Trophoblast cell (in vitro differentiated cells and primary cell): ENCODE measurements at regions not wholly inside any gene's neighbourhood (a gene's known extent, or its start where the extent isn't known, plus 50 kb on each side); places are given as distances from the start of the nearest gene placed in this dataset.

ENCODE experiments used
- DNase-seq, 2 donors: peaks; one replicate each; pipeline ENCODE4 v3.0.0-alpha.2; 2016
- H2AFZ ChIP-seq: 2 replicates; pipeline ENCODE4 v1.6.1; 2013; ENCODE audit warnings: low read length, moderate library complexity, mild to moderate bottlenecking; ENCODE audit not compliant: insufficient read depth, poor library complexity
- H2AK5ac ChIP-seq: 2 replicates; pipeline ENCODE4 v1.6.1; 2013; ENCODE audit warnings: mild to moderate bottlenecking, low read length
- H2BK120ac ChIP-seq: 2 replicates; pipeline ENCODE4 v1.6.1; 2013; ENCODE audit warnings: low read length, mild to moderate bottlenecking, moderate library complexity; ENCODE audit not compliant: insufficient read depth, poor library complexity
- H2BK12ac ChIP-seq: 2 replicates; pipeline ENCODE4 v1.6.1; 2013; ENCODE audit warnings: mild to moderate bottlenecking, low read length, moderate library complexity
- H2BK5ac ChIP-seq: 2 replicates; pipeline ENCODE4 v1.6.1; 2013; ENCODE audit warnings: low read length, low read depth, moderate library complexity, mild to moderate bottlenecking; ENCODE audit not compliant: poor library complexity
- H3K14ac ChIP-seq: 2 replicates; pipeline ENCODE4 v1.6.1; 2013; ENCODE audit warnings: mild to moderate bottlenecking, low read length
- H3K18ac ChIP-seq: 2 replicates; pipeline ENCODE4 v1.6.1; 2013; ENCODE audit warnings: mild to moderate bottlenecking, low read length
- H3K23ac ChIP-seq: 2 replicates; pipeline ENCODE4 v1.6.1; 2013; ENCODE audit warnings: low read length
- H3K27ac ChIP-seq: 2 replicates; pipeline ENCODE4 v1.5.1; 2013; ENCODE audit warnings: low read depth, mild to moderate bottlenecking, inconsistent platforms, low read length, moderate library complexity
- H3K27me3 ChIP-seq: 2 replicates; pipeline ENCODE4 v1.6.1; 2013; ENCODE audit warnings: inconsistent platforms, mild to moderate bottlenecking, low read length, moderate library complexity; ENCODE audit not compliant: insufficient read depth
- H3K36me3 ChIP-seq, 2 experiments: 1 replicate in 1 of 2; 2 replicates in 1 of 2; pipeline ENCODE4 v1.6.1; 2013; ENCODE audit warnings: low read length in 2 of 2, mild to moderate bottlenecking in 2 of 2, moderate library complexity in 1 of 2; ENCODE audit not compliant: insufficient read depth in 2 of 2, control insufficient read depth in 1 of 2
- H3K4ac ChIP-seq: 2 replicates; pipeline ENCODE4 v1.6.1; 2013; ENCODE audit warnings: low read depth, mild to moderate bottlenecking, low read length, moderate library complexity
- H3K4me1 ChIP-seq, 2 experiments: 1 replicate in 1 of 2; 2 replicates in 1 of 2; pipeline ENCODE4 v1.6.1; 2013; ENCODE audit warnings: low read length in 2 of 2, mild to moderate bottlenecking in 2 of 2, moderate library complexity in 1 of 2; ENCODE audit not compliant: insufficient read depth in 2 of 2, control insufficient read depth in 1 of 2
- H3K4me2 ChIP-seq: 2 replicates; pipeline ENCODE4 v1.6.1; 2013; ENCODE audit warnings: inconsistent platforms, mild to moderate bottlenecking, low read length, moderate library complexity
- H3K4me3 ChIP-seq: 2 replicates; pipeline ENCODE4 v1.5.1; 2013; ENCODE audit warnings: mild to moderate bottlenecking, low read depth, low read length, inconsistent platforms
- H3K79me1 ChIP-seq: one replicate; pipeline ENCODE4 v1.6.1; 2013; ENCODE audit warnings: low read length
- H3K79me2 ChIP-seq: 2 replicates; pipeline ENCODE4 v1.6.1; 2013; ENCODE audit warnings: low read length, mild to moderate bottlenecking; ENCODE audit not compliant: control insufficient read depth, insufficient read depth, poor library complexity
- H3K9ac ChIP-seq: 2 replicates; pipeline ENCODE4 v1.6.1; 2013; ENCODE audit warnings: mild to moderate bottlenecking, low read length
- H3K9me3 ChIP-seq: 2 replicates; pipeline ENCODE4 v1.6.1; 2013; ENCODE audit warnings: low read depth, mild to moderate bottlenecking, control low read depth, inconsistent platforms, low read length; ENCODE audit not compliant: insufficient read depth
- H4K12ac ChIP-seq: 2 replicates; pipeline ENCODE4 v1.6.1; 2013; ENCODE audit warnings: low read depth, mild to moderate bottlenecking, low read length, moderate library complexity
- H4K8ac ChIP-seq: 2 replicates; pipeline ENCODE4 v1.6.1; 2013; ENCODE audit warnings: low read depth, mild to moderate bottlenecking, low read length, moderate library complexity
- H4K91ac ChIP-seq: one replicate; pipeline ENCODE4 v1.6.1; 2013; ENCODE audit warnings: low read depth, mild to moderate bottlenecking, low read length, moderate library complexity
- WGBS: extraction: QIAGEN DNeasy Blood & Tissue Kit; methylation state at CpG from one replicate; pipeline ENCODE4 v1.1.7; 2013; ENCODE audit warnings: missing lambda C conversion rate; ENCODE audit not compliant: insufficient read length, insufficient coverage; ENCODE audit errors: extremely low coverage; 5-methylcytosine and 5-hydroxymethylcytosine counted together

- H3K4me2 ChIP-seq, result no peak overlapping the region
- no peak overlapping the region for H2BK5ac ChIP-seq
- H3K23ac ChIP-seq, result no peak overlapping the region
- no peak overlapping the region for H3K27ac ChIP-seq
- H2AFZ ChIP-seq, result no peak overlapping the region
- no peaks in the 10 kb centered on the region for H3K27me3 ChIP-seq
- no CpG with 5 or more reads among the region's 1 CpG for WGBS
- H3K79me1 ChIP-seq, result no peaks in the 10 kb centered on the region
- H3K4me1 ChIP-seq, result no peaks in the 10 kb centered on the region
- H4K12ac ChIP-seq, result no peak overlapping the region
- no peak overlapping the region for H2BK120ac ChIP-seq
- DNase-seq, result peak; percentile 88 to 91
- no peak overlapping the region for H3K4ac ChIP-seq
- H3K14ac ChIP-seq, result no peak overlapping the region
- no peak overlapping the region for H3K4me3 ChIP-seq
- H3K9me3 ChIP-seq, result no peaks in the 10 kb centered on the region
- no peak overlapping the region for H2BK12ac ChIP-seq
- H3K36me3 ChIP-seq, result no peaks in the 10 kb centered on the region
- no peak overlapping the region for H4K91ac ChIP-seq
- H3K18ac ChIP-seq, result no peak overlapping the region
- H3K79me2 ChIP-seq, result no peaks in the 10 kb centered on the region
- H3K9ac ChIP-seq, result no peak overlapping the region
- H2AK5ac ChIP-seq, result no peak overlapping the region
- H4K8ac ChIP-seq, result no peak overlapping the region
These were observed 250.5 kb upstream of the PKN2 start for GRCh38 chr1:88433556-88433955.

GRCh38 chr1:88434836-88435235, 249.2 kb upstream of the PKN2 start:
- Histone ChIP-seq H3K36me3 (no peaks in the 10 kb centered on the region), H4K12ac (no peak overlapping the region), H3K79me1 (no peaks in the 10 kb centered on the region), H3K9ac (no peak overlapping the region), H3K4me1 (no peaks in the 10 kb centered on the region), H3K4me2 (no peak overlapping the region), H3K4me3 (no peak overlapping the region), H3K9me3 (no peaks in the 10 kb centered on the region), H4K8ac (no peak overlapping the region), H3K4ac (no peak overlapping the region), H2BK5ac (no peak overlapping the region), H2BK120ac (no peak overlapping the region), H3K79me2 (no peaks in the 10 kb centered on the region), H3K27me3 (no peaks in the 10 kb centered on the region), H3K18ac (no peak overlapping the region), H2AFZ (no peak overlapping the region), H3K27ac (no peak overlapping the region), H2AK5ac (no peak overlapping the region), H2BK12ac (no peak overlapping the region), H3K14ac (no peak overlapping the region), H3K23ac (no peak overlapping the region), H4K91ac (no peak overlapping the region)
- peak in 1 of 2 donors; percentile 54 for DNase-seq

DNA sequence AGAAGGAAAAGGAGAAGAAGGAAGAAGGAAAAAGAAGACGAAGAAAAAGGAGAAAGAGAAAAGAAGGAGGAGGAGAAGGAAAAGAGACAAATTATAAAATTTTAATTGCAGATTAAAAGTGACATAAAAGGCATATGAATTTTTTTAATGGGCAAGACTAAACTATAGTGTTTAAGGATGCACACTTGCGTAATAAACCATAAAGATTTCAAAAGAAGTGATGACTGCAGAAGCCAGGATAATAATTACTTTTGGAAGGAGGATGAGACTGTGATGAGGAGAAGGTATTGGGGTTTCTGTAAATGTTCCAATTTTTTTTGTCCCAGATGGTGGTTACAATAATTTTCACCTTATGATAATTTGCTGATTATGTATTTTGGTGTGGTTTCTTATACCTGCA, 243.1 kb upstream of the PKN2 start:
- no peak overlapping the region for H3K4me3 ChIP-seq
- H2AFZ ChIP-seq, result no peak overlapping the region
- WGBS, result no CpG with 5 or more reads among the region's 2 CpGs
- H3K4me2 ChIP-seq, result no peak overlapping the region
- no peaks in the 10 kb centered on the region for H3K27me3 ChIP-seq
- H3K4ac ChIP-seq, result no peak overlapping the region
- no peaks in the 10 kb centered on the region for H3K79me2 ChIP-seq
- no peak overlapping the region for H3K9ac ChIP-seq
- H3K23ac ChIP-seq, result no peak overlapping the region
- no peaks in the 10 kb centered on the region for H3K9me3 ChIP-seq
- H2AK5ac ChIP-seq, result no peak overlapping the region
- H3K79me1 ChIP-seq, result no peaks in the 10 kb centered on the region
- H3K36me3 ChIP-seq, result no peaks in the 10 kb centered on the region
- no peak overlapping the region for H3K18ac ChIP-seq
- H4K12ac ChIP-seq, result no peak overlapping the region
- no peak overlapping the region for H2BK5ac ChIP-seq
- no peak overlapping the region for H4K8ac ChIP-seq
- DNase-seq, result peak in 1 of 2 donors; percentile 28
- H2BK120ac ChIP-seq, result no peak overlapping the region
- H3K4me1 ChIP-seq, result no peaks in the 10 kb centered on the region
- no peak overlapping the region for H2BK12ac ChIP-seq
- H3K14ac ChIP-seq, result no peak overlapping the region
- no peak overlapping the region for H3K27ac ChIP-seq
- H4K91ac ChIP-seq, result no peak overlapping the region

GRCh38 chr1:88451856-88452255, 232.2 kb upstream of the PKN2 start:
- Histone ChIP-seq H3K18ac (no peak overlapping the region), H4K91ac (no peak overlapping the region), H3K4ac (no peak overlapping the region)

DNA sequence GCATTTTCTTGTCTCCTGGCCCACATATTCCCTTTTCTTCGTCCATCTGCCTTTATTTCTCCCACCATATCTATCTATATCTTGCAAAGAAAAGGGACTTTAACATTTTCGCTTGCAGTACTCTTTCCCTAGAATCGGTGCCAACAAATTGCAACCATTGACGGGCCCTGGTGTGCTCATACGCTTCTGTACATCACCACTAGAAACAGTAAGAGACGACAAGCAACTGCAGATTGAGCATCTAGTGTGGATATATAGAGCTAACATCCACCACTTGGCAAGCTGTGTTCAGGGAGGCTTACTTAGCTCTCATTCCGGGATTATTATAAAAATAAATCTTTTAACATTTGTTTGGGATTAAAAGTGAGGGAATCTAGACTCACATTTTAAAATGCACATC, 230.8 kb upstream of the PKN2 start:
- no peak for DNase-seq
- H3K9me3 ChIP-seq, result peaks cover 5% of the 10 kb centered on the region
- no CpG with 5 or more reads among the region's 7 CpGs for WGBS
- no peak overlapping the region for H2BK5ac ChIP-seq
- no peak overlapping the region for H4K8ac ChIP-seq
- no peaks in the 10 kb centered on the region for H3K36me3 ChIP-seq
- no peaks in the 10 kb centered on the region for H3K4me1 ChIP-seq
- no peak overlapping the region for H3K27ac ChIP-seq
- no peak overlapping the region for H2AFZ ChIP-seq
- no peak overlapping the region for H2BK120ac ChIP-seq
- H2BK12ac ChIP-seq, result no peak overlapping the region
- H3K27me3 ChIP-seq, result no peaks in the 10 kb centered on the region
- no peak overlapping the region for H4K91ac ChIP-seq
- no peaks in the 10 kb centered on the region for H3K79me1 ChIP-seq
- no peak overlapping the region for H3K14ac ChIP-seq
- H3K4ac ChIP-seq, result no peak overlapping the region
- no peak overlapping the region for H3K4me2 ChIP-seq
- H3K79me2 ChIP-seq, result no peaks in the 10 kb centered on the region
- H3K18ac ChIP-seq, result no peak overlapping the region
- no peak overlapping the region for H2AK5ac ChIP-seq
- H3K4me3 ChIP-seq, result no peak overlapping the region
- no peak overlapping the region for H3K23ac ChIP-seq
- no peak overlapping the region for H3K9ac ChIP-seq
- no peak overlapping the region for H4K12ac ChIP-seq

More at GRCh38 chr1:88451856-88452255, 232.2 kb upstream of the PKN2 start:
- H4K8ac ChIP-seq, result no peak overlapping the region
- no peak overlapping the region for H4K12ac ChIP-seq
- DNase-seq, result no peak
- no peak overlapping the region for H3K4me3 ChIP-seq
- H3K4me1 ChIP-seq, result no peaks in the 10 kb centered on the region
- H2AFZ ChIP-seq, result no peak overlapping the region
- no peaks in the 10 kb centered on the region for H3K79me2 ChIP-seq
- H3K9ac ChIP-seq, result no peak overlapping the region
- no peak overlapping the region for H3K4me2 ChIP-seq
- H3K27me3 ChIP-seq, result no peaks in the 10 kb centered on the region
- no peak overlapping the region for H2BK120ac ChIP-seq
- H3K27ac ChIP-seq, result no peak overlapping the region
- no peak overlapping the region for H2BK12ac ChIP-seq
- no peaks in the 10 kb centered on the region for H3K36me3 ChIP-seq
- no peak overlapping the region for H3K23ac ChIP-seq
- no peak overlapping the region for H2BK5ac ChIP-seq
- H3K9me3 ChIP-seq, result no peaks in the 10 kb centered on the region
- H3K14ac ChIP-seq, result no peak overlapping the region
- H2AK5ac ChIP-seq, result no peak overlapping the region
- H3K79me1 ChIP-seq, result no peaks in the 10 kb centered on the region
